Left ventricle myocardium inferior (tissue), 1 donor: ENCODE measurements at regions not wholly inside any gene's neighbourhood (a gene's known extent, or its start where the extent isn't known, plus 50 kb on each side); places are given as distances from the start of the nearest gene placed in this dataset.
"Not testable (repeated sequence)": the region's sequence is repeated elsewhere in the genome, so short reads cannot be mapped to it uniquely, and the experiment has no call there.

Experiments used
- DNase-seq: peaks from one replicate; pipeline ENCODE4 v3.0.0-alpha.2; 2020
- H3K27ac ChIP-seq: fragments of 200-600 bp; replicated peaks from 2 replicates; pipeline ENCODE4 v1.8.0; 2021
- H3K27me3 ChIP-seq: fragments of 200-600 bp; 2 replicates; pipeline ENCODE4 v1.8.0; 2021; ENCODE audit warnings: low read depth
- H3K36me3 ChIP-seq: fragments of 200-600 bp; 2 replicates; pipeline ENCODE4 v1.8.0; 2021
- H3K4me1 ChIP-seq: fragments of 200-600 bp; 2 replicates; pipeline ENCODE4 v1.8.0; 2021
- H3K4me3 ChIP-seq: fragments of 200-600 bp; 2 replicates; pipeline ENCODE4 v1.8.0; 2021; ENCODE audit warnings: mild to moderate bottlenecking, moderate library complexity
- H3K9me3 ChIP-seq: fragments of 200-600 bp; replicated peaks from 2 replicates; pipeline ENCODE4 v1.8.0; 2021
- intact Hi-C: fragments of 100-400 bp; cut with micrococcal nuclease; formaldehyde crosslinking; loops from one replicate; pipeline ENCODE4 v1.11.0; 2022
- TF ChIP-seq, protein P1 (sequence below): fragments of 200-600 bp; IDR thresholded peaks from 2 replicates; pipeline ENCODE4 v1.8.0; 2021; ENCODE audit warnings: antibody characterized with exemption, mild to moderate bottlenecking, borderline replicate concordance
- donor health status: DM: no; HTN: yes; CAD: no; lungs with severe emphysema.

DNA sequence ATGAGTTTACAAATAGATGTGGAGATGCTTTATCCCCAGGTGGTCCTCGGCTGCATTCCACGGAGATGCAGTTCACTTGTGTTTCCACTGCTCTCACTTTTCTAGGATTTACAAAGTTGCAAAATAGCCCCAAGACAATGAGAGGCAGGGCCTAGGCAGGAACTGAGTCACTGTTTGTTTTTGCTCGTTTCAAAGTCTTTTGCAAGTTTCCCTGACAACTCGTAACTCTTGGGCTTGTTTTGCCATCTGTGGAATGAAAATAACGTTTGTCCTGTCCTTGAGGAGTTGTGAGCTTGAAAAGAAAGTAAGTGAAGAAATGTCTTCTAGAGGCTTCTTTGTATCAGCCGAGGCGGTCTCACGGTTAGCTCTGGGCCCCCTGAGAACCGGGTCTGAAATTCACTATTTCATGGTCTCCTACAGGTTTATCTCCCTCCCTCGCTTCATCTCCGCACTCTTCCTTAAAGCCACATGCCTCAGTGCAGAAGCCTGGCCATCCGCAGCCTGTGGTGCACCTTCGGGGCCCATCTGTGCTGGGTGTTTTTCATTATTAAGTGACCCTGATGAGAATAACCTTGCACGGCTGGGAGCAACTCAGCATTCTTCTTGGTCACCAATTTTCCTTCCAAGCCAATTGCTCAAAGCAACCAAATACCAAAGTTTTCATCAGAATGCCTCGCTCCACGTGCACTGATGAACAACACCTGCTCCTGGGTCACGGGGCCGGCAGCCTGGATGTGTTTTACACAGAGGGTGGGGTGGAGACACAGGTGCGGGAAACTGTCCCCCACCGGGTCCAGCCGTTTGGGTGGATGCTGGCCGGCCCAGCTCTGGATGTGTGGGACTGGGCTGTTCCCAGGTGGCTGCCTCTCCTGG, 172.4 kb downstream of the LAT start:
- H3K27me3 ChIP-seq, intact Hi-C loops, H3K36me3 ChIP-seq, DNase-seq, H3K9me3 ChIP-seq: not testable (repeated sequence)
- TF ChIP-seq, protein P1, sequence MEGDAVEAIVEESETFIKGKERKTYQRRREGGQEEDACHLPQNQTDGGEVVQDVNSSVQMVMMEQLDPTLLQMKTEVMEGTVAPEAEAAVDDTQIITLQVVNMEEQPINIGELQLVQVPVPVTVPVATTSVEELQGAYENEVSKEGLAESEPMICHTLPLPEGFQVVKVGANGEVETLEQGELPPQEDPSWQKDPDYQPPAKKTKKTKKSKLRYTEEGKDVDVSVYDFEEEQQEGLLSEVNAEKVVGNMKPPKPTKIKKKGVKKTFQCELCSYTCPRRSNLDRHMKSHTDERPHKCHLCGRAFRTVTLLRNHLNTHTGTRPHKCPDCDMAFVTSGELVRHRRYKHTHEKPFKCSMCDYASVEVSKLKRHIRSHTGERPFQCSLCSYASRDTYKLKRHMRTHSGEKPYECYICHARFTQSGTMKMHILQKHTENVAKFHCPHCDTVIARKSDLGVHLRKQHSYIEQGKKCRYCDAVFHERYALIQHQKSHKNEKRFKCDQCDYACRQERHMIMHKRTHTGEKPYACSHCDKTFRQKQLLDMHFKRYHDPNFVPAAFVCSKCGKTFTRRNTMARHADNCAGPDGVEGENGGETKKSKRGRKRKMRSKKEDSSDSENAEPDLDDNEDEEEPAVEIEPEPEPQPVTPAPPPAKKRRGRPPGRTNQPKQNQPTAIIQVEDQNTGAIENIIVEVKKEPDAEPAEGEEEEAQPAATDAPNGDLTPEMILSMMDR = peak; percentile 24
- Histone ChIP-seq H3K4me3 (peak overlapping the region; percentile 15), H3K4me1 (peaks cover 37% of the 10 kb centered on the region), H3K27ac (peak overlapping the region; percentile 88)

DNA sequence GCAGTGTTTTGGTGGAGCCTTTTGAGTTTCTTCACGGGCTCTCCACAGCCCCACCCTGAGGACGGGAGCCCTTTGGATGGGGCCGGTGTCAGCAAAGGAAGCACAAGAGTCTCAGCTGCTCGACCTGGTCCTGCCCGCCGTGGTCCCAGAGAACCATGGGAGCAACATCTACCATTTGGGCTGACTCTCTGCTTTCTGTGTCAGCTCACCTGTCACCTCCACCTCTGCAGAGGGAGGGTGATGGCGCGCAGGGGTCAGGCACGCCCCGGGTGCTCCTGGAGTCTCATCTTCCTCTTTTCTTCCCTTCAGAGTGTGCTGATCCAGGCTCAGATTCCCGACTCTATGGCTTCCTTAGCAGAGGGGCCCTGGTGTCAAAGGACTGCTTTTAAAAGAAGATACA, 171.7 kb downstream of the LAT start:
- no peak for DNase-seq
- Histone ChIP-seq H3K36me3 (no peaks in the 10 kb centered on the region), H3K9me3 (no peaks in the 10 kb centered on the region), H3K4me3 (no peak overlapping the region), H3K27me3 (no peaks in the 10 kb centered on the region), H3K4me1 (peaks cover 37% of the 10 kb centered on the region), H3K27ac (peak overlapping the region; percentile 88)
- intact Hi-C loops = no loop called here
- TF ChIP-seq, protein P1 = no peak

DNA sequence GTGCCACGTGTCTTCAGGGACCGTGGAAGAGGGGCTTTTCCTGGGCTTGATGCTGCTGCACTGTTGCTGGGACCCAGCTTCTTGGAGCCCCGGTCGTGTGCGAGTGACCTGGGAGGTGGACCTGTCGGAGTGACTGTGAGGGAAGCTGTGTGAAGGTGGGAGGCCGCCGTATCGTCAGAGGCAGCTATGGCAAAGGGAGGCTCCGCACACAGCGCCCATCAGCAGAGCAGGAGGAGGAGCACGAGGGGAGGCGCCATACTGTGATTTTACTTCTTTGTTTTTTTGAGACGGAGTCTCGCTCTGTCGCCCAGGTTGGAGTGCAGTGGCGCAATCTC, 171.0 kb downstream of the LAT start:
- DNase-seq, H3K36me3 ChIP-seq, H3K9me3 ChIP-seq, intact Hi-C loops, H3K27me3 ChIP-seq, H3K4me3 ChIP-seq: not testable (repeated sequence)
- peak overlapping the region; percentile 88 for H3K27ac ChIP-seq
- H3K4me1 ChIP-seq = peaks cover 37% of the 10 kb centered on the region

- H3K27me3 ChIP-seq, DNase-seq, H3K36me3 ChIP-seq, H3K4me3 ChIP-seq, intact Hi-C loops, H3K9me3 ChIP-seq: not testable (repeated sequence)
- Histone ChIP-seq H3K4me1 (peaks cover 37% of the 10 kb centered on the region), H3K27ac (peak overlapping the region; percentile 88)
Observed at GRCh38 chr16:29155131-29155865, 170.4 kb downstream of the LAT start.

- Histone ChIP-seq H3K27me3 (no peaks in the 10 kb centered on the region), H3K4me3 (no peak overlapping the region), H3K36me3 (no peaks in the 10 kb centered on the region), H3K27ac (no peak overlapping the region), H3K4me1 (peaks cover 37% of the 10 kb centered on the region), H3K9me3 (no peaks in the 10 kb centered on the region)
- intact Hi-C loops = no loop called here
- TF ChIP-seq, protein P1 = no peak
- no peak for DNase-seq
Observed at GRCh38 chr16:29154676-29155121, 169.8 kb downstream of the LAT start.

DNA sequence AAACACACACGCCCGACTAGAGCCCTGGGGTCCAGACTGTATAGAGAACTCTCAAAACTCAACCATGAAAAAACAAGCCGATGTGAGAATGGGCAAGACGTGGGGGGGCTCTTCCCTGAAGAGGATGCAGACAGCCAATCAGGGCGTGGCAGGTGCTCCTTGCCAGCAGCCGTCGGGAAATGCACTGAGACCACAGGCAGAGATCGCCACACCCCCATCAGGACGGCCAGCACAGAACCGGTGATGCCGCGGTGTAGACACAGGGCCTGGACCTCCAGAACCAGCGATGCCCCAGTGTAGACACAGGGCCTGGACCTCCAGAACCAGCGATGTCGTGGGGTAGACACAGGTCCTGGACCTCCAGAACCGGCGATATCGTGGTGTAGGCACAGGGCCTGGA, 169.2 kb downstream of the LAT start:
- no peak overlapping the region for H3K4me3 ChIP-seq
- intact Hi-C loops = no loop called here
- H3K27me3 ChIP-seq = no peaks in the 10 kb centered on the region
- no peak for DNase-seq
- H3K4me1 ChIP-seq = peaks cover 37% of the 10 kb centered on the region
- no peak overlapping the region for H3K27ac ChIP-seq
- H3K9me3 ChIP-seq = no peaks in the 10 kb centered on the region
- TF ChIP-seq, protein P1 = no peak
- H3K36me3 ChIP-seq = no peaks in the 10 kb centered on the region

GRCh38 chr16:29153307-29153706, 168.5 kb downstream of the LAT start:
- H3K4me3 ChIP-seq, DNase-seq, intact Hi-C loops, H3K27me3 ChIP-seq, H3K36me3 ChIP-seq, H3K27ac ChIP-seq, H3K9me3 ChIP-seq: not testable (repeated sequence)
- H3K4me1 ChIP-seq = peaks cover 34% of the 10 kb centered on the region

DNA sequence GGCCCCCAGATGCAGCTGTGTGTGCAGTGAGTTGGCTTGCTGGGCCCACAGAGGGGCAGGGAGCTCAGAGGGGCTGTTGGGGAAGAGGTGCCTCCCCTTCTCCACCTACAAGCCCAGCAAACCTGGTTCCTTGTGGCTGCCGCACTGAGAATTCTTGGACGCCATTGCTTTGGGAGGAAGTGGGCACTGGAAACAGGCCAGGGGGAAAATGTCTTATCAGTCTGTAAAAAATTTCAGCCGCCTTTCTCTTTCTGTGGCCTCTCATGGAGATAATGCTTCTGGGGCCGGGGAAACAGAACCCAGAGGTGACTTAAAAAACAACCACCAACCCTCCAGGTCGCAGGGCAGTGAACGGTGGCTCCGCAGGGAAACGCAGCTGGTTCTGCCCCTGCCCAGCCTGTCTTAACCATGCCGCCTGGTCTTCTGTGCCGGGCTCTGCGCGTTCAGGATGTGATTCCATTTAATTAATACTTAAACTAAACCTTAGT, 167.7 kb downstream of the LAT start:
- DNase-seq, H3K4me3 ChIP-seq, H3K9me3 ChIP-seq, intact Hi-C loops, H3K36me3 ChIP-seq, H3K27me3 ChIP-seq, H3K27ac ChIP-seq: not testable (repeated sequence)
- H3K4me1 ChIP-seq = peaks cover 27% of the 10 kb centered on the region
